ENCODE measurements at regions not wholly inside any gene's neighbourhood (a gene's known extent, or its start where the extent isn't known, plus 50 kb on each side); places are given as distances from the start of the nearest gene placed in this dataset.

GRCh38 chr4:152269448-152270191 is 266.3 kb downstream of the FBXW7 start:
- in situ Hi-C loops (cut with HindIII; ENCODE audit: low pct_unique_long_range_greater_than_20kb, low sequenced_read_pairs), result no loop called here
- DNase-seq (ENCODE audit: low read depth, low spot score), result no peak

- in situ Hi-C loops (cut with HindIII; ENCODE audit: low pct_unique_long_range_greater_than_20kb, low sequenced_read_pairs), result no loop called here
- no peak for DNase-seq (ENCODE audit: low read depth, low spot score)
Observed at GRCh38 chr4:152267811-152268210, 268.1 kb downstream of the FBXW7 start.

GRCh38 chr4:152266831-152267480 is 268.9 kb downstream of the FBXW7 start:
- no peak for DNase-seq (ENCODE audit: low read depth, low spot score)
- in situ Hi-C loops (cut with HindIII; ENCODE audit: low pct_unique_long_range_greater_than_20kb, low sequenced_read_pairs), result no loop called here

GRCh38 chr4:152265149-152265621 is 270.7 kb downstream of the FBXW7 start:
- peak; percentile 62 for DNase-seq (ENCODE audit: low read depth, low spot score)
- in situ Hi-C loops (cut with HindIII; ENCODE audit: low pct_unique_long_range_greater_than_20kb, low sequenced_read_pairs), result no loop called here

GRCh38 chr4:152264106-152264505 is 271.8 kb downstream of the FBXW7 start:
- DNase-seq (ENCODE audit: low read depth, low spot score), result no peak
- in situ Hi-C loops (cut with HindIII; ENCODE audit: low pct_unique_long_range_greater_than_20kb, low sequenced_read_pairs), result no loop called here

- in situ Hi-C loops (cut with HindIII; ENCODE audit: low pct_unique_long_range_greater_than_20kb, low sequenced_read_pairs), result no loop called here
- DNase-seq (ENCODE audit: low read depth, low spot score), result no peak
Observed at GRCh38 chr4:152259866-152260265, 276.0 kb downstream of the FBXW7 start.

GRCh38 chr4:152258804-152259708 is 276.8 kb downstream of the FBXW7 start:
- in situ Hi-C loops (cut with HindIII; ENCODE audit: low pct_unique_long_range_greater_than_20kb, low sequenced_read_pairs), result no loop called here
- no peak for DNase-seq (ENCODE audit: low read depth, low spot score)

GRCh38 chr4:152258391-152258790 is 277.5 kb downstream of the FBXW7 start:
- DNase-seq (ENCODE audit: low read depth, low spot score), result no peak
- in situ Hi-C loops (cut with HindIII; ENCODE audit: low pct_unique_long_range_greater_than_20kb, low sequenced_read_pairs), result no loop called here

GRCh38 chr4:152257601-152258066 is 278.3 kb downstream of the FBXW7 start:
- no peak for DNase-seq (ENCODE audit: low read depth, low spot score)
- in situ Hi-C loops (cut with HindIII; ENCODE audit: low pct_unique_long_range_greater_than_20kb, low sequenced_read_pairs), result no loop called here

- in situ Hi-C loops (cut with HindIII; ENCODE audit: low pct_unique_long_range_greater_than_20kb, low sequenced_read_pairs), result no loop called here
- DNase-seq (ENCODE audit: low read depth, low spot score), result no peak
Observed at GRCh38 chr4:152256996-152257395, 278.9 kb downstream of the FBXW7 start.

- DNase-seq (ENCODE audit: low read depth, low spot score), result no peak
- in situ Hi-C loops (cut with HindIII; ENCODE audit: low pct_unique_long_range_greater_than_20kb, low sequenced_read_pairs), result no loop called here
Observed at GRCh38 chr4:152255437-152255836, 280.5 kb downstream of the FBXW7 start.

GRCh38 chr4:152248347-152248746 is 287.5 kb downstream of the FBXW7 start:
- in situ Hi-C loops (cut with HindIII; ENCODE audit: low pct_unique_long_range_greater_than_20kb, low sequenced_read_pairs), result no loop called here
- DNase-seq (ENCODE audit: low read depth, low spot score), result no peak

- no peak for DNase-seq (ENCODE audit: low read depth, low spot score)
- in situ Hi-C loops (cut with HindIII; ENCODE audit: low pct_unique_long_range_greater_than_20kb, low sequenced_read_pairs), result no loop called here
Observed at GRCh38 chr4:152247271-152247975, 288.5 kb downstream of the FBXW7 start.

- DNase-seq (ENCODE audit: low read depth, low spot score), result no peak
- in situ Hi-C loops (cut with HindIII; ENCODE audit: low pct_unique_long_range_greater_than_20kb, low sequenced_read_pairs), result no loop called here
Observed at GRCh38 chr4:152246659-152247058, 289.2 kb downstream of the FBXW7 start.

GRCh38 chr4:152245680-152246079 is 290.2 kb downstream of the FBXW7 start:
- no peak for DNase-seq (ENCODE audit: low read depth, low spot score)
- in situ Hi-C loops (cut with HindIII; ENCODE audit: low pct_unique_long_range_greater_than_20kb, low sequenced_read_pairs), result no loop called here

- in situ Hi-C loops (cut with HindIII; ENCODE audit: low pct_unique_long_range_greater_than_20kb, low sequenced_read_pairs), result no loop called here
- DNase-seq (ENCODE audit: low read depth, low spot score), result no peak
Observed at GRCh38 chr4:152244659-152245058, 291.2 kb downstream of the FBXW7 start.

GRCh38 chr4:152243896-152244595 is 291.8 kb downstream of the FBXW7 start:
- no peak for DNase-seq (ENCODE audit: low read depth, low spot score)
- in situ Hi-C loops (cut with HindIII; ENCODE audit: low pct_unique_long_range_greater_than_20kb, low sequenced_read_pairs), result no loop called here
